HG03442 (cell line): ENCODE measurements at regions not wholly inside any gene's neighbourhood (a gene's known extent, or its start where the extent isn't known, plus 50 kb on each side); places are given as distances from the start of the nearest gene placed in this dataset.

ENCODE experiments used
- ATAC-seq: cut with Tn5 transposase; IDR thresholded peaks from one replicate; pipeline ENCODE4 v1.9.1; 2021; ENCODE audit warnings: mild to moderate bottlenecking, moderate library complexity; ENCODE audit not compliant: unreplicated experiment

GRCh38 chr15:77716632-77717332 lies 84.1 kb upstream of the LINGO1 start:
- ATAC-seq: no peak

- no peak for ATAC-seq
These were observed 83.1 kb upstream of the LINGO1 start for GRCh38 chr15:77715860-77716259.

GRCh38 chr15:77715051-77715450 lies 82.3 kb upstream of the LINGO1 start:
- ATAC-seq: no peak

DNA sequence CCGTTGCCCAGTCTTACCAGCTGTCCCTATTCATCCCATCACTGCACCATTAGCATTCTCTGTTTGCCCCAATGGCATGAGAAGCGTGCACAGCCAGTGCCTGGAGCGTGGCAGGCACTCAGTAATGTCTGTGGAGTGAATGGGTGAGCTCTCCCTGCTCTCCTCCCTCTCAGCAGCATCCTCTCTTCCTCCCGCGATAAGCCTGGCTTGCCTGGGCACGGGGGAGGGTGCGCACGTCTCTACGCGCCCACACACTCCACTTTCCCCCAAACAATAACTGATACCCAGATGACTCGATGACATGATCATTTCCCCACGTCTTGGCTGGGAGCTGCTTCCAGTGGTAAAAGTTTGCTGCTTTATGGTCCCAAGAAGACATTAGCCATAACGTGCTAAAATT lies 81.8 kb upstream of the LINGO1 start:
- ATAC-seq: no peak

DNA sequence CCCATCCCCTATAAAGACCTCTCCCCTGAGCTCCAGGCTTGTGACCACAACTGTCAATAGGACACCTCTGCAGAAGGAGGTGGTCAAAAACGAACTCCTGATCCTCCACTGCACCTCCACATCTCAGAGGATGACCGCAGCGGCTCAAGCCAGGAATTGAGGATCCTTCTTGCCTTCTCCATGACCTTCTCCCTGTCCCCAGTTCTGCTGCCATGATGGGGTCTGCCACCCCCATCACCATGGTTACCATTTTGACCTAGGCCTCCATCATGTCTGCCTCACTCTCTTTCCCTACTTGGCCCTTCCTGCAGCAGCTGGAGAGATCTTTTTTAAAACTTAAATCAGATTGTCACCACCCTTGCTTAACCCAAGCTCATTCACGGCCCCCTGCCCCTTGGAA lies 81.3 kb upstream of the LINGO1 start:
- ATAC-seq: no peak

GRCh38 chr15:77713281-77713680 lies 80.6 kb upstream of the LINGO1 start:
- ATAC-seq: no peak

DNA sequence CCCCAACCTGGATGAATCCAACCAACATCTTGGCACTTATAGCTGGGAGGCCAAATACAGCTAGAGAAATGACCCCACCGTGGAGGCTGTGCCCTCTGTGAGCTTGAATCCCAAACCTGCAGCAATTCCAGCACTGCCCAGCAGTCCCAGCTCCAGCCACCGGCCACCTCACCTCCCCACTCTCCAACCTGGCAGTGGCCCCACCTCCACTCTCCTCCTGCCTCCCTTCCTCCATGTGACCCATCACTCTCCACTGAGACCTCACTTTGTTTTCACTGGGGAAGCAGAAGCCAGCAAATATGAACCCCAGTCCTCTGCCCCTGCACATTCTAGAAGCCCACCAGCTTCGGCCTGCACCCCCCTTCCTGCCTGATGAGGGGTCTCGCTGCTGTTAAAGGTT lies 79.7 kb upstream of the LINGO1 start:
- ATAC-seq: no peak

GRCh38 chr15:77710637-77711036 lies 77.9 kb upstream of the LINGO1 start:
- no peak for ATAC-seq

- ATAC-seq: no peak
These were observed 77.5 kb upstream of the LINGO1 start for GRCh38 chr15:77710206-77710605.

GRCh38 chr15:77709135-77709886 lies 76.6 kb upstream of the LINGO1 start:
- no peak for ATAC-seq

GRCh38 chr15:77706482-77707244 lies 74.0 kb upstream of the LINGO1 start:
- ATAC-seq: no peak

- ATAC-seq: no peak
These were observed 69.7 kb upstream of the LINGO1 start for GRCh38 chr15:77702211-77702957.

DNA sequence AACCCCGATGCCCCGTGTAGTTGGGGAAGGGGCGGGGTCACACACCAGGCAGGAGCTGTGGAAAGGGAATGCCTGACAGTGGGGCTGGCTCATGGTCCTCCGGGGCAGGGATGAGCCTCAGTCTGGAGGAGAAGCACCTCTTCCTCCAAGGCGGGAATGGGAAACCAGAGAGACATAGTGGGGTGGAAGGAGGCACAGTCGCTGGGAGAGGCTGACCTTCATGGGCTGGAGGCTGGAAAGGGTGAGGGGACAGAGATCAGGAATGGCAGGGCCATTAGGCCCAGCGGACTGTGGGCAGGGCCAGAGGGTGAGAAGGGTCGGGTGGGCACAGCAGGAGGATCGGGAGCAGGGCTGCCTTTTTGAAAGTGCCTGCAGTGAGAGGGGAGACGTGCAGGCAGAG lies 65.8 kb upstream of the LINGO1 start:
- no peak for ATAC-seq

DNA sequence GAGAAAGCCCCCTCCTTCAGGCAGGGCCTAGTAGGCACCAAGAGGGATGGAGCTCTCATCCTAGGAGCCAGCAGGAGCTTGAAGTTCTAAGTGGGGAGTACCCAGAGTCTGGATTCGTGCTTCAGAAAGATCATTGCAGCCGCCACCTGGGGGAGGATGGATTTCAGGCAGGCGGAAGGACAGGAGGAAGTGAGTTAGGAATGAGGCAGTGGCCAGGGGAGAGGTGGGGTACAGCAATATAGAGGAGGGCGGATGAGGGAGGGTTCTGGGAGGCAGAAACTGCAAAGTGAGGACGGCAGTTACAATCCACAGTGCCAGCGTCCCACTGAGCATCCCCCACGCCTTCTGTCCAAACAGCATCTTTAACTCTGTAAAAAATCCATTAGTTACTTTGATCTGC lies 65.2 kb upstream of the LINGO1 start:
- no peak for ATAC-seq

- no peak for ATAC-seq
These were observed 64.2 kb upstream of the LINGO1 start for GRCh38 chr15:77696871-77697270.

GRCh38 chr15:77695961-77696582 lies 63.4 kb upstream of the LINGO1 start:
- no peak for ATAC-seq

DNA sequence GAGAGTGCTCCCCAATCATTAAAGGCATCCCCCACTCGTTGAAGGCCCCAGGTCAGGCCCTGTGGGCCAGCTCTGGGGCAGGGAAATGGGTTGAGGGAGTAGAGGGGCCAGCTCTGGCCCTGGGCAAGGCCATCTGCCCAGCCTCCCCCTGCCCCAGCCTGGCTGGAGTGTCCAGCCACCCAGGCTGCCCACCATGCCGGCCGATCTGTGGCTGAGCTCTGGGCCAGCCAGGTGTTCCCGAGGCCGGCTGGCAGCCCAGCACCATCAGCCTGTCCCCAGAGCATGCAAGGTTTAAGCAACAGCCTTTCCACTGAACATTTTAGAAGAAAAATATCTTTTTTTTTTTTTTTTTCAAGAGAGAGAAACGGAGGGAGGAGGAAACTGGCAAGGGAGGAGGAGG lies 62.8 kb upstream of the LINGO1 start:
- no peak for ATAC-seq

- no peak for ATAC-seq
These were observed 60.9 kb upstream of the LINGO1 start for GRCh38 chr15:77693576-77693975.

DNA sequence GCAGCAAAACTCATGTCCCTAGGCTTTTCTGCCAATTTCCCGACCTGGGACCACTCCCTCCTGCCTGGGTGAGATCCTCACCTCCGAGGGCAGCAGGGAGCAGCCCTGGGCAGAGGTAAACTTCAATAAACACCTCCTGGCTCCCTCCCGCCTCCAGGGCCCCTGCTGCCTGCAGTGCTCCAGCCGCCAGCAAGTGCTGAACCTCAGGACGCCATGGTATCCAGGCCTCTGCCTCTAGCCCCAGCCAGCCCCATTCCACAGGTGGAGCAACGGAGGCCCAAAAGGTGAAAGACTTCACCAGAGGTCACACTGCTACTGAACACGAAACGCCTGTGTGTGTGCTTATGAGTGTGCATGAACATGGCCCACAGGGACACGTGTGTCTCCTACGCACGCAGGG lies 59.9 kb upstream of the LINGO1 start:
- no peak for ATAC-seq

DNA sequence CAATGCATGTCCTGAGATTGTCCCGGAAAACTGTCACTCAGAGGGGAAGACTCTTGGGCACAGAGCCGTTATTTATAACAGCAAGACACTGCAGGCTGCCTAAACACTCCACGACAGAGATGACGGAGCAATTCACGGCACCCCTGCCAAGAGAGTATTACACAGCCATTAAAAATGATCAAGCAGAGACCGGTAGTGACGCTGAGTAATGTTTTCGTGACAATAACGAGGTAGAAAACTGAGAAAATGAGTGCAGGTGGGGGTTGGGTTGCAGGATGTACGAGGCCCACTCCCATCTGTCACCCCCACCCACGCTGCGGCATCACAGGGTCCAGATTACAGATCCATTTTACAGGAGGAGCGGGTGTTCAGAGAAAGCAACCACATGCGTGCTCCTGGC lies 58.9 kb upstream of the LINGO1 start:
- no peak for ATAC-seq

DNA sequence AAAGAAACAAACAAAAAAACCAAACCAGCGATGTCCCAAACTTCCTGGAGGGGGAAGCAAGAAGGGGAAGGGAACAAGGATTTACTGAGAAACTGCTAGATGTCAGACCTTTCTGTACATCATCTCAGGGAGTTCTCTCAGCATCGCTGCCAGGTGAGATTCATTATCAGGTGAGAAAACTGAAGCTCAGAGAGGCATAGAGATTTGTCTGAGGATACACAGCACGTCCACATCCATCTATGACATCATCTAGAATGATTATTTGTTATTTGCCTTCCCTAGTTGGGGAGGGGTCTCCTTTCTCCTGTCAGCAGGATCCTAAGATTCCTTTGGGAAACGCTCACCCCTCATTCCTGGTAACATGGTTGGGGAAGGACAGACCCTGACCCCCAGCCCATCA lies 57.1 kb upstream of the LINGO1 start:
- ATAC-seq: no peak
